Cardiac muscle cell (in vitro differentiated cells and primary cell): ENCODE measurements at regions not wholly inside any gene's neighbourhood (a gene's known extent, or its start where the extent isn't known, plus 50 kb on each side); places are given as distances from the start of the nearest gene placed in this dataset.
"Not testable (repeated sequence)": the region's sequence is repeated elsewhere in the genome, so short reads cannot be mapped to it uniquely, and the experiment has no call there.

Source experiments
- DNase-seq, 2 donors: peaks; one replicate each; pipeline versions ENCODE4 v3.0.0 to v3.0.0-alpha.2; 2010 to 2017; ENCODE audit warnings: low read depth in 1 of 2, low spot score in 1 of 2
- H3K27ac ChIP-seq: fragments of 200-600 bp; sonication (generic); 2 replicates; pipeline ENCODE4 v1.5.1; 2016
- H3K27me3 ChIP-seq: fragments of 200-600 bp; sonication (generic); 2 replicates; pipeline ENCODE4 v1.6.0; 2016; ENCODE audit warnings: control low read depth
- H3K36me3 ChIP-seq: fragments of 200-600 bp; sonication (generic); 2 replicates; pipeline ENCODE4 v1.5.1; 2016; ENCODE audit warnings: control low read depth
- H3K4me1 ChIP-seq: fragments of 200-600 bp; sonication (generic); 2 replicates; pipeline ENCODE4 v1.8.1; 2017; ENCODE audit warnings: low read depth, mild to moderate bottlenecking, mixed run types
- H3K4me3 ChIP-seq: fragments of 200-600 bp; sonication (generic); 2 replicates; pipeline ENCODE4 v1.5.1; 2016; ENCODE audit warnings: mild to moderate bottlenecking
- H3K9me3 ChIP-seq: fragments of 200-600 bp; sonication (generic); 2 replicates; pipeline ENCODE4 v1.5.1; 2017; ENCODE audit warnings: low read depth, mild to moderate bottlenecking, control low read depth
- CTCF ChIP-seq: IDR thresholded peaks from 2 replicates; pipeline ENCODE4 v1.5.1; 2012; ENCODE audit warnings: low read depth, mild to moderate bottlenecking, low read length

- H3K4me1 ChIP-seq = no peaks in the 10 kb centered on the region
- H3K27me3 ChIP-seq = no peaks in the 10 kb centered on the region
- no peaks in the 10 kb centered on the region for H3K9me3 ChIP-seq
Measured at GRCh38 chr17:22305356-22306071, 613.2 kb downstream of the KCNJ18 start.

GRCh38 chr17:22310292-22310691 is 618.0 kb downstream of the KCNJ18 start:
- H3K4me3 ChIP-seq, H3K27ac ChIP-seq, H3K36me3 ChIP-seq, H3K9me3 ChIP-seq, DNase-seq, H3K4me1 ChIP-seq, H3K27me3 ChIP-seq: not testable (repeated sequence)

More at GRCh38 chr17:22305356-22306071, 613.2 kb downstream of the KCNJ18 start:
- TF ChIP-seq CTCF = no peak
- no peak overlapping the region for H3K27ac ChIP-seq
- no peaks in the 10 kb centered on the region for H3K36me3 ChIP-seq
- no peak overlapping the region for H3K4me3 ChIP-seq
- no peak for DNase-seq

- no peak for DNase-seq
- H3K27me3 ChIP-seq = no peaks in the 10 kb centered on the region
Measured at GRCh38 chr17:22310717-22311686, 618.7 kb downstream of the KCNJ18 start.

GRCh38 chr17:22321001-22321400 is 628.7 kb downstream of the KCNJ18 start:
- H3K27me3 ChIP-seq, H3K27ac ChIP-seq, H3K4me1 ChIP-seq, H3K9me3 ChIP-seq, H3K36me3 ChIP-seq, H3K4me3 ChIP-seq, DNase-seq: not testable (repeated sequence)

More at GRCh38 chr17:22310717-22311686, 618.7 kb downstream of the KCNJ18 start:
- Histone ChIP-seq H3K4me1 (no peaks in the 10 kb centered on the region), H3K27ac (no peak overlapping the region), H3K9me3 (no peaks in the 10 kb centered on the region), H3K36me3 (no peaks in the 10 kb centered on the region), H3K4me3 (no peak overlapping the region)
- no peak for TF ChIP-seq CTCF

GRCh38 chr17:22322893-22323550 is 630.7 kb downstream of the KCNJ18 start:
- not testable (repeated sequence) for H3K27ac ChIP-seq, H3K4me3 ChIP-seq, H3K36me3 ChIP-seq, DNase-seq, H3K4me1 ChIP-seq, H3K27me3 ChIP-seq, H3K9me3 ChIP-seq

- Histone ChIP-seq H3K27ac (no peak overlapping the region), H3K27me3 (no peaks in the 10 kb centered on the region), H3K9me3 (no peaks in the 10 kb centered on the region), H3K4me1 (no peaks in the 10 kb centered on the region), H3K36me3 (no peaks in the 10 kb centered on the region), H3K4me3 (no peak overlapping the region)
- no peak for DNase-seq
- no peak for TF ChIP-seq CTCF
Measured at GRCh38 chr17:22337467-22337866, 645.1 kb downstream of the KCNJ18 start.

- not testable (repeated sequence) for H3K4me1 ChIP-seq, H3K36me3 ChIP-seq, H3K9me3 ChIP-seq, H3K4me3 ChIP-seq, H3K27ac ChIP-seq, H3K27me3 ChIP-seq, DNase-seq
Measured at GRCh38 chr17:22356603-22357002, 664.3 kb downstream of the KCNJ18 start.

GRCh38 chr17:22370988-22371387 is 678.7 kb downstream of the KCNJ18 start:
- not testable (repeated sequence) for H3K4me1 ChIP-seq, H3K9me3 ChIP-seq, H3K27me3 ChIP-seq, H3K27ac ChIP-seq, DNase-seq, H3K4me3 ChIP-seq, H3K36me3 ChIP-seq
